GM23248 (cell line): ENCODE measurements at regions not wholly inside any gene's neighbourhood (a gene's known extent, or its start where the extent isn't known, plus 50 kb on each side); places are given as distances from the start of the nearest gene placed in this dataset.

Source experiments
- EZH2 ChIP-seq: fragments of 200-600 bp; sonication (generic); IDR thresholded peaks from 2 replicates; pipeline ENCODE4 v1.6.1; 2018; ENCODE audit warnings: antibody characterized with exemption, mild to moderate bottlenecking; ENCODE audit not compliant: insufficient read depth, poor library complexity, severe bottlenecking
- EZH2phosphoT487 ChIP-seq: fragments of 200-600 bp; sonication (generic); IDR thresholded peaks from 2 replicates; pipeline ENCODE4 v1.6.1; 2018; ENCODE audit warnings: antibody characterized with exemption, moderate library complexity, mild to moderate bottlenecking, low read depth; ENCODE audit not compliant: insufficient read depth

- TF ChIP-seq EZH2 (no peak), EZH2phosphoT487 (no peak)
Observed at GRCh38 chr4:24664956-24665355, 80.6 kb upstream of the DHX15 start.
